ENCODE measurements at regions not wholly inside any gene's neighbourhood (a gene's known extent, or its start where the extent isn't known, plus 50 kb on each side); places are given as distances from the start of the nearest gene placed in this dataset.

DNA sequence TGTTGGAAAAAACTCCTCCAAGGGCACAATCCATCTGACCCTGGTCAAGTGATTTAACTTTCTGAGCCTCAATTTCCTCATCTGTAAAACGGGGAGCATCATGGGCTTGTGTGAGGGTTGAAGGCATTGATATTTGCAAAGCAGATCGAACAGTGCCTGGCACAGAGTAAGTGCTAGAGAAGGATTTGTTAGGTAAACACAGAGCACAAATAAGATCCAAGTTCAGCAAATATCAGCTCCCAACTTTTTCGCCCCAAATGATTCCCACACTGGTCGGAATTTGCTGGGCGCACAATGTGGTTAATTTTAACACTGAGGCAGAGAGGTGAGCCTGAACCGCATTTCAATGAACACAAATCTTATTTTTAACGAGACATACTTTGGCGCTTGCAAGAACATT lies 76.3 kb upstream of the ATP2B2 start:
- TF ChIP-seq, protein P1, sequence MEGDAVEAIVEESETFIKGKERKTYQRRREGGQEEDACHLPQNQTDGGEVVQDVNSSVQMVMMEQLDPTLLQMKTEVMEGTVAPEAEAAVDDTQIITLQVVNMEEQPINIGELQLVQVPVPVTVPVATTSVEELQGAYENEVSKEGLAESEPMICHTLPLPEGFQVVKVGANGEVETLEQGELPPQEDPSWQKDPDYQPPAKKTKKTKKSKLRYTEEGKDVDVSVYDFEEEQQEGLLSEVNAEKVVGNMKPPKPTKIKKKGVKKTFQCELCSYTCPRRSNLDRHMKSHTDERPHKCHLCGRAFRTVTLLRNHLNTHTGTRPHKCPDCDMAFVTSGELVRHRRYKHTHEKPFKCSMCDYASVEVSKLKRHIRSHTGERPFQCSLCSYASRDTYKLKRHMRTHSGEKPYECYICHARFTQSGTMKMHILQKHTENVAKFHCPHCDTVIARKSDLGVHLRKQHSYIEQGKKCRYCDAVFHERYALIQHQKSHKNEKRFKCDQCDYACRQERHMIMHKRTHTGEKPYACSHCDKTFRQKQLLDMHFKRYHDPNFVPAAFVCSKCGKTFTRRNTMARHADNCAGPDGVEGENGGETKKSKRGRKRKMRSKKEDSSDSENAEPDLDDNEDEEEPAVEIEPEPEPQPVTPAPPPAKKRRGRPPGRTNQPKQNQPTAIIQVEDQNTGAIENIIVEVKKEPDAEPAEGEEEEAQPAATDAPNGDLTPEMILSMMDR (IDR thresholded peaks at IDR 0.05; ENCODE audit: low read depth, low read length, missing control alignments): no peak
- DNase-seq (ENCODE audit: low read depth): no peak
- H3K4me3 ChIP-seq (ENCODE audit: low read depth, low read length): no peak overlapping the region

DNA sequence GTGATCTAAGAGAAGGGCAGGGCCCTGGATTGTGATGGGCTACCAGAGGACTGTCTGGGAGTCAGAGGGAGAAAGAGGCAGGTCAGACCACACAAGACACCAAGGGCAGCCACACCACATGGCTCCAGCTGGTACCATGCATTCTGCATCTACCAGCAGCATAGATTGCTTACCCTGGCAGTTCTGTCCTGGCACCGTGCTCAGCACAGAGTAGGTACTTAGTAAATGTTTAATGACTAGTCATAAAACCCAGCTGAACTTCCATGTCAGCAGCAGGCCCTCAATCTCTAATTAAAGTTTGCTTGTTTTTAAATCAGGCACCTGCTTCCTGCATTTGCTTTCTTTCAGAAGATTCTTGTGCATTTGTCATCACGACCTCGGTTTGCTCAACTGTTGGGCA lies 77.3 kb upstream of the ATP2B2 start:
- DNase-seq (ENCODE audit: low read depth): no peak
- TF ChIP-seq, protein P1 (IDR thresholded peaks at IDR 0.05; ENCODE audit: low read depth, low read length, missing control alignments): no peak
- no peak overlapping the region for H3K4me3 ChIP-seq (ENCODE audit: low read depth, low read length)

DNA sequence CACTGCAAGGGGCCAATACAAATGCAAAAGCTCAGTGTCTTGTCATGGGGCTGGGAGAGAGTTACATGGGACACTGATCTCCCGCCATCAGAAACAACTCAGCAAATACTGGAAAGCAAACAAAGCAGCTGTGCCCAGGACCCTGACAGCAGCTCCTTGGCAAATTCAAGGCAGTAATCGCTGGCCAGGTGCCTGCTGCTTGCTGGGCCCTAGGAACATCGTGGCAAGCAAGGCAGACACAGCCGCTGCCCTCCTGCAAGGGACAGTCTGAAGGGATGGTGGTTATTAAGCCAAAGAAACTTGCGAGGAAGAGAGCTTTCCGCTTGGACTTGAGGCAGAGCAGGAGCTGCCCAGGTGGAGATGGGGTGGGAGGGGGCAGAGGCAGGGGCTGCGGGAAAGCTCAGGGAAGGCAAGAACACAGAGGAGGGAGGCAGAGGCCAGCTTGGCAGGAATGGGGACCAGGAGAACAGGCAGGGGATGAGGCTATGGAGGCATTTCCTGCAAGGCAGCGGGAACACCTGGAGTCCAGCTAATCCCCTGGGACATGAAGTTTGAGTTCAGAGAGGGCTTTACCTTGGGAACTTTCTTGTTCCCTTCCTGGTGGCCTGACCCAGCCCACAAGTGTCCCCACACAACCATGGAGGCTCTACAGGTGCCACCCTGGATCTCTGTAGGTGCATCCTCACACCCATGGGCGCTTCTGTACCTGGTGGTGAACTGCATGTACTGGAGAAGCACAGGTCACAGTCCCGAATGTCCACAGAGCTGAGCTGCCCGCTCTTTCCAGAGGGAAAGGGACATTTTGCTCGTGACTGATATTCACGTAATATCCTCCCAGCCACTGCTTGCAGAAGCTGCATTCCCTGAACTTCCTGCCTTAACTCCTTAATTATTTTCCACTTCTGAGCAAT lies 78.7 kb upstream of the ATP2B2 start:
- TF ChIP-seq, protein P1 (IDR thresholded peaks at IDR 0.05; ENCODE audit: low read depth, low read length, missing control alignments): no peak
- no peak overlapping the region for H3K4me3 ChIP-seq (ENCODE audit: low read depth, low read length)
- no peak for DNase-seq (ENCODE audit: low read depth)

DNA sequence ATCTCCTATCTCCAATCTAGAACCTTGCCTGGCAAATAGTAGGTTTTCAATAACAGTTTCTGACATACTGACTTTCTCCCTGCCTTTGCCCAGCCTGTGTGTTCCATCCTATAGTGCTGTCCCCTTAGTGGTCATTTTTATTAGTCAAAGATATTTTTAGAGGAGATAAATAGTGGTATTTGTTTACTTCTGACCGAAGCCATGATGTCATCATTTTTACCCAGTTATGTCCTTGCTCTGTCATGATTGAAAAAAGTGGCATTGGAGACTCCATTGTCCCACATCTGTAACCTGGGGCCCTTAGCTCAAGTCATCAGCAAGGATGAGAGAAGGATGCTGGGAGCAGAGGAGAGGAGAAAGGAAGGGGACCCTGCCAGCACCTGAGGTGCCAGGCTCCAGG lies 80.6 kb upstream of the ATP2B2 start:
- TF ChIP-seq, protein P1 (IDR thresholded peaks at IDR 0.05; ENCODE audit: low read depth, low read length, missing control alignments): no peak
- DNase-seq (ENCODE audit: low read depth): no peak
- no peak overlapping the region for H3K4me3 ChIP-seq (ENCODE audit: low read depth, low read length)

DNA sequence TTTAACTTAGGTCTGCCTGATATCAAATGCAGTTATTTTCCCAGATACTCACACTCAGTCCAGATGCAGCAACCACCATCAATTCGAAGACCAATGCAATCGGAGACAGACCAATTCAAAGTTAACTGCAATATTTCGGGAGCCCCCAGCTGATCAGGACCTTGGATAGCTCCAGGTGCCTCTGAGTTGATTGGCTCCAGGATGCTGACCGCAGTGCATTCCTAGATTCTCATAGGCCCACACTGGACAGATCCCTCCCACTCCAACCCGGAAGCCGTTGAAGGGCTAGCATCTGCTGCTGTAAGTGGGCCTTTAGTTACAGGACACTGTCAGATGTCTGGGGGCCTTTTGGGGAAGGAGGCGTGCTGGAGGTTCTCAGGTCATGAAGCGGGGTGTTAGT lies 89.5 kb upstream of the ATP2B2 start:
- TF ChIP-seq, protein P1 (IDR thresholded peaks at IDR 0.05; ENCODE audit: low read depth, low read length, missing control alignments): no peak
- H3K4me3 ChIP-seq (ENCODE audit: low read depth, low read length): no peak overlapping the region
- DNase-seq (ENCODE audit: low read depth): no peak

DNA sequence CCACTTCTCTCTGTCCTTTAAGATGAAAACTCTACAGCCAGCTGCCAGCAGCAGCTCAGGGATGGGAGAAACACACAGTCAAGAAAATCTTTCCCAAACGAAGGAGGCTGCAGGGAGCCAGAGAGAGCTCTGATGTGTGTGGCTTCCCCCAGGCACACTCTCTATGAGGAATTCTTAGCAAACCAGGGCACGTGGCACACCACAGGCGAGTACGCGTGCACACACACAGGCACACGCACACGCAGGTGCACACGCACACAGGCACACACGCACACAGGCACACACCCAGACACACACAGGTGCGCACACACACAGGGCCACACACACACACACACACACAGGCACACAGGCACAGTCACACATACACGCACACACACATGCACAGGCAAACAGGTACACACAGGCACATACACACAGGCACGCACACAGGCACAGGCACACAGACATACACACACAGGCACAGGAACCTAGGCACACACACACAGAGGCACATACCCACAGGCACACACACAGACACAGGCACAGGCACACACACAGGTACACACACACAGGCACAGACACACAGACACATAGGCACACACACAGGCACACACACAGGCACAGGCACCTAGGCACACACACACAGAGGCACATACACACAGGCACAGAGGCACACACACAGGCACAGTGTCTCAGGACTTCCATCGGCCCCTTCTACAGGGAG lies 91.5 kb upstream of the ATP2B2 start:
- H3K4me3 ChIP-seq (ENCODE audit: low read depth, low read length): no peak overlapping the region
- no peak for DNase-seq (ENCODE audit: low read depth)
- TF ChIP-seq, protein P1 (IDR thresholded peaks at IDR 0.05; ENCODE audit: low read depth, low read length, missing control alignments): no peak

Data from GM12864 (cell line).